GM21447 (cell line): ENCODE measurements at regions not wholly inside any gene's neighbourhood (a gene's known extent, or its start where the extent isn't known, plus 50 kb on each side); places are given as distances from the start of the nearest gene placed in this dataset.

Source experiments
- ATAC-seq: cut with Tn5 transposase; IDR thresholded peaks from one replicate; pipeline ENCODE4 v1.9.1; 2021; ENCODE audit not compliant: unreplicated experiment

DNA sequence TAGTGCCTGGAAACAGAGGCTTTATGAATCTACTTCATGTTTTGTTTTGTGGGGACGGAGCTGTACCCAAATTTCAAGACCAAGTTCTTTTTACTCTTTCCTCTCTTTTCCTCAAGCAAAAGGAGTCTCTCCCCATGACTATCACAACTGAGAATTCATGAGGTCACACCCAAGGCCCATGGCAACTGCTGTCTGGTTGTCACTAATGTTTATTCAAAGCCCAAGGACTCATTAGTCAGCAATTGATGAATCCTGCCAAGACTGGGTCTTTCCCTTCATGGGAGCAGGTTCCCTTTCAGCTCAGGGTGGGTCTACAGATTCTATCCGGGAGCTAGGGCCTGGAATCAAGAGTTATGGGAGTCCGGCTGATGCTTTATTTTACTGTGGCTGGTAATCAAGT, 441.5 kb upstream of the PCDH20 start:
- no peak for ATAC-seq

DNA sequence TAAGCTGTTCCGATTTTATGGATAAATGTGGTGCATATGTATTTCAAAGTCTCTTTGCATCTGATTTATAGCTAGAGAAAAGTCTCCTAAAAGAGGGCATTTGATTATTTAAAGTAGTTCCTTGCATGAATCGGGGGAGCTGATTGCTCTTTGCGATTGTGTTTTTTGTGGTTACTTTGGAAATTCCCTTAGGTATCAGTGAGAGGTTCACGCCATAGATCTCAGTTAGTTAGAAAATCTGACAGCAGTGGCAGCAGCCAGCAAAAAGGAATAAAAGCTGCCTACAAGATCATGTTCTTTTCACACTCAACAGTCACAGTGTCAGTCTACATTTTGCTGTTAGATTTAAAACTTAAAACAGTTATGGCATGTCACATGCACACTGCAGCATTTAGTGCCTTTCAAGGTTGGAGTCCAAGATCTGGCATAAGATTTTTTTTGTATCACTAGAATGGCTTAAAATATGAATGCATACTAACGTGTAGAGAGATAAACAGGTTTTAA, 436.5 kb upstream of the PCDH20 start:
- ATAC-seq = no peak

DNA sequence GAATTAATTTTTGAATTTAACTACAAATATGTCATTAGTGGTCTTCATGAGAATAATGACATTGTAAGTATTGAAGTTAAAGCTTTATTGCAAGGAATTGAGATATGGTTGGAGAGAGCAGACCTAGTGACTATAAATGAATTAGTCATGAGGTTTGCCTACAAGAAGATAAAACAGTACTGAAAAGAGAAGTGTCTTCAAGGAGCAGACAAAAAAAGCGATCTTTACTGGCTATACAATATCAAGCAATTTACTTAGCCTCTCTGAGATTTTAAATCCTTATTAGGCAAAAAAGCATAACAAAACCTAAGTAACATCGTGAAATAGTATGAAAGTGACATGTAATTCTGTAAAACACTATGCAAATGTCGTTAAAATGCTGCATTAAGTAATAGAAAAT, 435.1 kb upstream of the PCDH20 start:
- ATAC-seq = no peak

DNA sequence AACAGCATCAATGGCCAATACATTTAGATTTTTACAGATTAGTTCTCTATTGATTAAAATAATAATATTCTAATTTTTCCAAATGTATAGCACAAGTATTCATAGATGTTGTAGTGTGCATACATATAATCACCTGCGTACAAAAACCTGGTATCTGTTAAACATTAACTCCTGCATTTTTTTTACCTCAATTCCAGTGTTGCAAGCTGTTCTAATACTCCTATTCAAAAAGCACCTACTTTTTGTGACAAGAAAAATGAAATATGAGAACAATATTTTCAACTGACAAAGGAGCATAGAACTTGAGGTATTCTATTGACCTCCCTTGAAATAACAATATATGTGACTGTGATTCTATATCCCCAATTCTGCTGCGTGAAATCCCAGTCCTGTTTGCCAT, 422.9 kb upstream of the PCDH20 start:
- ATAC-seq = no peak

DNA sequence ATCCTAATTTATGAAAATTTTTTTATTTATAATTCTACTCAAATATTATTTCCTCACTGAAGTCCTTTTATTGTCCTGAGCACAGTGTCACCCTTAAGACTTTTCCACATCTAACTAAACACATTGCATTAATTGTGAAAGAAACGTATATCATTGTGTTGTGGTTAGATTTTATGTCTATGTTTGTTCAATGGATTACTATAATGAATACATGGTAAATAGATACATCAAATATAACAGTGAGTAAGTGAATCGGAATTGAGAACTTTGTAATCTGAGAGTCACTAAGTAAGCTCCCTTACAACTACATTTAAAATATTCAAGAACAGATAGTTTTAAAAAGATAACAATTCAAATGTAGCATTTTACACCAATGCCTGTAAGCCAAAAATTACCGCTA, 417.6 kb upstream of the PCDH20 start:
- no peak for ATAC-seq

DNA sequence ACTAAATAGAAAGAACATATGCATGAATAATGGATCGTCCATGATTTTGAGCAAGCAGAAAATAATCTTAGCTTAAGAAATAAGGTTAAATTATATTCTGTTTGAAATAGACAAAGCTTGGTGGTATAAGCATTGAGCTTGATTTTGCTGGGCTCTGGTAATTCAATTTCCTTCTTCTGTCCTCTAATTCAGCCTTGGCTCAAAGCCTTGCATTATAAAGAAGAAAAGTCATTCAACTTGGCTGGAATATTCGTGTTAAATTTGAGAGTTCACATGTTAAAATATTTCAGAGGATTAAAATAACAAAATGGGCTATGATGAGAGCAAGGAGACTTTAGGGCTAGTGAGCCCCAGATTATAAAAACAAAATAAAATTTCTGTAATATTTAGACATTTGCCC, 415.4 kb upstream of the PCDH20 start:
- no peak for ATAC-seq

DNA sequence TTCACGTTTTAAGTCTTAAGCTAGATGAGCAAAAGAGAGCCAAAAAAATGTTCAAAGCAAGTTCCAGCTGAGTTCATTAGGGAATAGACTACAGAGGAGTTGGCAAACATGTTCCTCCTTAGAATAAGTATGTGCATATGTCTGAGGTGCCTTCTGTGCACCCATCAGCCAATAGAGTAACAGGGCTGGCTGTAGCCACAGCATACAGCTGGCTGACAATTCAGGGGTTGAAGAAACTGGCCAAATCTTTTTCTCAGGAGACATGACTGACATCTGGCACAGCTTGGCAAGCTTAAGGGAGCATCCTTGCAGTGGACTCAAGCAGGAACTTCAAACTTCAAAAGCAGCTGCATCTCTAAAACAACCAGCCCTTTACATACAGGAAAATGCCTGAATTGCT, 414.8 kb upstream of the PCDH20 start:
- ATAC-seq = no peak

DNA sequence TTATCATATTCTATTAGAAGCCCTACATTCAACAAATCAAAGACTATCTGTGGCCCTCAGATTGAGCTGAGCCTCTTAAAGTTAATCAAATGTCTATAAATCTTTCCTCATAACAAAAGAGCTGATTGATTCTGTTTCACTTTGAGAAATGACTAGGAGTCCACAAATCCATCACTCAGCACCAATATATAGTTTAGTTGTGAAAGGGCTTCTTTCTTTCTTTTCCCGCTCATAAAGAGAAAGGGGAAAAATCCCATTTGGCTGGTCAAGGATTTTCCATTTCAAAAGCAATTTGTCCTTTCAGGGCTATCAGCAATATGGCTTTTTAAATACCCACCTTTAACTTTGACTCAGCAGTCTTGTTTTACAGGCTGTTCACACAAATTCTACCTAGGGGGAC, 408.5 kb upstream of the PCDH20 start:
- no peak for ATAC-seq

DNA sequence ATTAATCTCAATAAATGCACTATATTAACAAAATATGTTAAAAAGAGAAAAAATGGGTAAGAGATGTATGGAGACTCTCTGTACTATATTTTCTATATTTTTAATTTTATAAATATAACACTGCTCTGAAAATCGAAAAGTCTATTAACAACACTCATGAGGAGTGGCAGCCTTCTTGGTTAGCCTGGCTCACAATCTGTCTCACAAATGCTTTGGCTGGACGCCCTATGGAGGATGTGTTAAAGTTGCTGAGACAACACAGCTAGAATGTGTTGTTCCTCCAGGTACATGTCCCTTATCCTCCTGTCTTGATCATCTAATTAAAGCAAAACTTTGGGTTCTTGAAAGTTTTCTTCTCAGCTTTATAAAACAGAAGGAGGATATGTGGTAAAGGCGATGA, 396.6 kb upstream of the PCDH20 start:
- no peak for ATAC-seq

DNA sequence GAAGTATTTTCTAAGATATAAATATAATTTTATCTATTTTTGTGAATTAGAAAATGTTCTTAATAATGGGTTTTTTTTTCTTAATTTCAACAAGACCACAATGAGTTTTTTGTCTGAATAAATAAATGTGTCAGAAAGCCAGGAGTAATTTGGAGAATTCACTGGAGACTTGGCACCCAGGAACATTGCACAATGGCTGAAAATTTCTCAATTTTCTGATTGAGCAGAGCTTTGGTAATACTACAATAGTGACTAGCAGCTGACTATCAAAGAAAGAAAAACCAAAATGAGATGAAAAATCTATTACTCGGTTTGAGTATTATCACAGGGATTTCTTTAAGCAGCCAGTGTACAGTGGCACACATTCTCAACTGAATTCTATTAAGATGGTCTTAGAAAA, 394.4 kb upstream of the PCDH20 start:
- no peak for ATAC-seq

DNA sequence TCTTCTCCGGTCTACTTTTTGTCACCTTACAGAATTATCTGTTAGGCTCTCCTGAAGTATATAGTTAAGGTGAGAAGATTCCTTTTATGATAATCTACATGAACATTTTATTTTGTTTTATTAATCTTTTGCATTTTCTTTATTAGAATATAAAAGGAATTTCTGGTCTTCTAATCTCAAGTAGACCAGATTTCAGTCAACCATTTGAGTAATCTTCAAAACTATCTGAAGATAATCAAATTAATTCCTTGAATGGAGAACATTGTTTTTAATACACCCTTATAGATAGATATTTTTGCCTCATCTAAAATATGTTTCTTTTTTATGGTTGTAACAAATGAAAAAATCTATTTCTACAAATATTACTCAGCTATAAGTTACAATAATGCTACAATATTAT, 381.7 kb upstream of the PCDH20 start:
- ATAC-seq = no peak

DNA sequence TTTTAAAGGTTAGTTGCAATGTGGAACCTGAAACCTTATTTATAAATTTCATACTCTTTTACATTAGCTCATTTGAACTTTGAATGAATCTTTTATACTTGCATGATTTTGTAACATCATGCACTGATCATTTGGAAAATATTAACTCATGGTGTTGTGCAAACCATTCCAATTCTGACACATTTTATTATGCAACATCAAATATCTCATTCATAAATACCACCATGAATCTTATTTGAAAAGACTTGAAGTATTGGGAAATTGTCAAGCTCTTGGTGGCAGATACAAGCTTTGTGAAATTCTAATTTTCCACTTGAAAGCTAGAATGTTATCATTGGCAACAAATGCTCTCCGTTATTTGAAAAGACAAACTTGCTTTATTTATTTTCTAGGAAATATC, 379.9 kb upstream of the PCDH20 start:
- ATAC-seq = no peak

DNA sequence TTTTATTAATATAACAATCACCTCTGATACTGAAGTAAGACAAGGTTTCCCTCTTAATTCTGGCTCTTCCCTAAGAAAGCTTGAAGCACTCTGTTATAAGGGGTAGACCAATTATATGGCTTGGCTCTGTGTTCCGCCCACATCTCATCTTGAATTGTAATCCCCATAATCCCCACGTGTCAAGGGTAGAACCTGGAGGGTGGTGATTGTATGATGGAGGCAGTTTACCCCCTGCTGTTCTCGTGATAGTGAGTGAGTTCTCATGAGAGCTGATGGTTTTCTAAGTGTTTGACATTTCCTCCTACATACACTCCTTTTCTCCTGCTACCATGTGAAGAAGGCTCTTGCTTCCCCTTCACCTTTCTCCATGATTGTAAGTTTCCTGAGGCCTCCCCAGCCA, 363.8 kb upstream of the PCDH20 start:
- no peak for ATAC-seq

DNA sequence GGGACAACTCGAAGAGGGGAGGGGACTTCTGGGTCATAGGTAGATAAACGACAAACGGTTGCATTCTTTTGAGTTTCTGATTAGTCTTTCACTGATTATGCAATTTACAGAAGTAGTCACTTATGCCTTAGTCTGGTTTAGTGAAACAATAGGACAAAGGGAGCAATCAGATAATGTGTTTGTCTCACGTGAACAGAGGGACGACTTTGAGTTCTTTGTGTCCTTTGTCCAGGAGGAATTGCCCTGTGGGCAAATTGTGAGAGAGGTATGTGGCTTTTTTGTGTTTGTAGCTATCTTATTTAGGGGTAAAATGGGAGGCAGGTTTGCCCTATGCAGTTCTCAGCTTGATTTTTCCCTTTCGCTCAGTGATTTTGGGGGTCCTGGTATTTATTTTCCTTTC, 362.9 kb upstream of the PCDH20 start:
- ATAC-seq = no peak

DNA sequence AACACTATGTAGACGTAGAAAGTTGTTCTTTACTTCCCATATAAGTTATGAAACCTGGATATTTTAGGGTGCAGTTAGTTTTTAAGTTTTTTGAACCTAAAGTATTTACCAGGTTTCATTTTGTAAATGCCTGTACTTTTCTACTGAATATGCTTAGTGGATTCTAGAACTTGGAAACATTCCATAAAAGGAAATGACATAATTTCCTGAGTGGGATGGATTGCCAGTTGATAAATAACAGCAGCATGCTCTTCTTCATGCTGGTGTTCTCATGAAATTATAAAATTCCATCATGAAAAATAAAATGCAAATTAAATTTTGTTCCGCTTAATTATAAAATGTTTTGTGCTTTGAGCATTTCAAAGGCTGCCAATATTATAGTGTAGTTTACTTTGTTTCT, 362.2 kb upstream of the PCDH20 start:
- ATAC-seq = no peak

DNA sequence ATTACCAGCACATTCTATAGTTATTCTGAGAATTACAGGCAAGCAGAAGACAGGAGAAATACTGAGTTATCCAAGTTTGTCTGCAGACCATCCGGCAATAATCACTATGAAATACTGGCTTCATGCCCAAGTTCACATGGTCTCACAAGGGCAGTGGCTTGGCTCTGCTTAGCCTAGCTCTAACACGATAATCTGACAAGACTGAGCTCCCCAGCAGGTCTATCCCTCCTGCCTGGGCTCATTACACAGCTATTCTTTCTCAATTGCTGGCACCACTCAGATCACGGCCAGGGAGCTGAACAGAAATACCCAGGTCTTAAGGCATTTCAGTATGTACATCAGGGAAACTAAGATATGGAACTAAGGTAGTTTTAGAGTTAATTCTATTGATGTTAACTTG, 361.6 kb upstream of the PCDH20 start:
- no peak for ATAC-seq

DNA sequence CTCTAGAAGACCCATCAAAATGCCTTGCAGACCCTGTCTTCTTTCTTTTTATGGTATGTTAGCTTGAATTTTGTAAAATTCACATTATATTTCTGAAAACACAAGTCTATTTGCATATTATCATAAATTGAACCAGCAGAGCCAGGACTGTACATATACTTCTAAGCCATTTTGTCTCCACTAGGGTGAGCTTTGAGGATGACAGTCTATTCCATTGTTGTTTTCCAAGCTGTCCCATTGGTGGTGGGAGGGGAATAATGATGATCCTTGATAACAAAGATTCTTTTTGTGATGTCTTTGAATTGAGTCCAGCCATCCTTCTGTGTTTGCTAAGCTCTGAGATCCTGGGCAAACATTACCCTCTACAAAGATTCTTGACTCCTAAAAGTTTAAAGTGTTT, 359.3 kb upstream of the PCDH20 start:
- ATAC-seq = no peak

DNA sequence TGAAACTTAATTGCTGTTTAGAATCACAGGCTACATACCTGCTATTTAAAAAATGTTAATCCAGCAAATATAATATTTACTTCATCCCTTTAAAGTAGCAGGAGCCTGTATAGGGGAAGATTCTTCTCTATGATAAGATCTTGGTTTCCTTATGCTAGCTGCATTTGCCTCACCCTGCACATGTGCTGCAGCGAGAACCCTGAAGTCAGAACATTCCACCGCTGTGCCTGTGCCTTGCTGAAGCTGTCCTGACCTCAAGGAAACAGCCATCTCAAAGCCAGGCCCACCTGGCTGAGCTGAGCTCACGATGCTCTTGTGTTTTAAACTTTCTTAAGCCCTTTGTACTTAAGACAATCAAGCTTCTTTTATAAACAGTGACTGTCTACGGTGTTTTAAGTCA, 355.0 kb upstream of the PCDH20 start:
- no peak for ATAC-seq

DNA sequence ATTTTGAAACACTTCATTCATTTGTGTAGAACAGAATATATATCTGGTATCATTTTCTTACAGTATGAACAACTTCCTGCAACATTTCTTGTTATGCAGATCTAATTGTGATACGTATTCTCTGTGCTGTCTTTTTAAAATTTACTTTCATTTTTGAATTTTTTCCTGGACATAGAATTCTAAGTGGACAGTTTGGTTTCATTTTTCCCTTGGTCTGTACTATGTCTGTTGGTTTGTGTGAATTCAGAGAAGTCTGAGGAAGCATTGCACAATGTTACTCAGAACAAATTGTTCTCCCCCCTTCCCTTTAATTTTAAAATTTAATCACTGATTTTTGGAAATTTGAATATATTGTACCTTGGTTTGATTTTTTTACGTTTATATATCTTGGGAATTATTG, 352.5 kb upstream of the PCDH20 start:
- ATAC-seq = no peak

DNA sequence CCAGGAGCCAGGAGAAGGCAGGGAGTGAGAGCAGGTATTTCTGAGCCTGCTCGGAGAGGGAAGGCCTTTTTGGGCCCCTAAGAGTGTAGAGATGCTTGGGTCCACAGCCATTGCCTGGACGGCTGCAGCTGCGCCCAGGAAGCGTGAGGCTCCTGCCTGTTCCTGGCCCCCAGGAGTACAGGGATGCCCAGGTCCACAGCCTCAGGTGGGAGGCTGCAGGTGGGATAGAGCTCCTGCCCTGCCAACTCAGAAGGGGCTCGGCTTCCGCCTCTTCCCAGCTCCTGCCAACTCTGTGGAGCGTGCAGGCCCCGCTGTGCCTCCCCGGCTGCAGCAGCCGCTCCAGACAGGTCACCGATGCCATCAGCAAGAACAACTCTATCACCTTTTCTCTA, 351.0 kb upstream of the PCDH20 start:
- ATAC-seq = no peak

DNA sequence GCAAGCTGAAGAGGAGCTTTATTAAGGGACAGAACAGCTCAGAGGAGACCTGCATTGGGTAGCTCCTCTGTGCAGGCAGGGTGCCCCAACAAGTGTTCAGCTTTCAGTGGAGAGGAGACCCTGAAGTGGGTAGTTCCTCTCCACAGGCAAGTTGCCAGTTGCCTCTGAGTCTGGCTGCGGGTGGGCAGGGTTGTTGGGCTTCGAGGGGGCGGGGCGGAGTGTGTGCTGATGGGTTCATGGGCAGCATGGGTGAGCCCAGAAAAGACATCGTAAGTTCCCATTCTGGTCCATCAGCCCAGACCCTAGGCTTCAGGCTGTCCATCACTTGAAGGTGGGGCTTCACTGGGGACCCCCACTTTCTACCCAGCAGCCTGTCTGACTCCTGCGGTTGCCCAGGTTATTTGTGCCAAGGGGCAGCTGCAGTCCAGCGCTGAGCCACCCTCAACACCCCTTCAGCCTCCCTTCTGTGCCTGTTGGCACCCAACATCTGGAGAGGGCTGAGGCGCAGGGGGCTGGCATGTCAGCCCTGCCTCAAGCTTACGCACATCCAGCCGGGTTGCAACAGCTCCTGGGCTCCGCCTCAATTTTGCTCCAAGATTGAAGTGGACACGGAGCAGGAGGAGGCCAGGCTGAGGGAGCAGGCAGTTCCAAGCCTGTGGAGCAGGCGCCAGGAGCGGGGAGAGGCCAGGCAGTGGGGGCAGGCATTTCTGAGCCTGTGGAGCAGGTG, 350.5 kb upstream of the PCDH20 start:
- no peak for ATAC-seq

DNA sequence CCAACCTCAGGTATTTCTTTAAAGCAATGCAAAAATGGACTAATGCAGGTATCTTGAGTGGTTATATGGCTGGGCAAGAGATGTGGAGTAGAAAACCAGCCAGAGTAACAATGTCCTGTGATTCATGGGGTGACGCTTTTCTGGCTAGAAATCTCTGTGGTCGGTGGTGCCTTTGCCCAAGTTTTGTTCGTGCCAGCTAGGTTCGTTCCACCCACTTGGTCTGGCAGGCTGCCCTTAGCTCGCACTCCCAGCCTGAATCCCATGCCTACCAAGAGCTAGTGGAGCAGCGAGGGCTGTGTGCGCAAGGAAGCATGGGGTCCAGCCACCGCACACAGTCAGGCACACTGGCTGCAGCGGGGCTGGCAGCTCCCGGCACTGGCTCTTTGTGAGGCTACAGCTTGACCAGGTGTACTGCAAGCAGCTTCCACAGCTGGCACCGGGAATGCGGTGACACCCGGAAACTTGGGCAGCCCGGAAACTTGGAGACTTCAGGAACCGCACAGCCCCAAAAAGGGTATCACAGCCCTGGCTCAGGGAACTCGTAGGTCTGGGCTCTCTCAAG, 349.6 kb upstream of the PCDH20 start:
- ATAC-seq = no peak

DNA sequence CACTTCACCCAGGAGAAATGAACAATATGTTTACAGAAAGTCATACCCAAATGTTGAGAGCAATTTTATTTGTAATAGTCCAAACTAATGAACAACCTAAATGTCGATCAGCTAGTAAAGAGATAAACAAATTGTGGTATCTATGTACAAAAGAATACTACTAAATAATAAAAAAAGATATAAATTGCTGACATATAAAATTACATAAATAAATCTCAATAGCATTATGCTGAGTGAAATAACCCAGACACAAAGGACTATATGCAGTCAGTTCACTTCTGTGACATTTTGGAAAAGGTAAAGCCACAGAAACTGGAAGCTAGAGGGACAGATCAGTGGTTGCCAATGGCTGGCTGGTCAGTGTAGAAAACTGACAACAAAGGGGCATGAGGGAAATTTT, 346.0 kb upstream of the PCDH20 start:
- ATAC-seq = no peak
